CD4-positive, alpha-beta T cell (primary cell): ENCODE measurements at regions not wholly inside any gene's neighbourhood (a gene's known extent, or its start where the extent isn't known, plus 50 kb on each side); places are given as distances from the start of the nearest gene placed in this dataset.
A peak's percentile ranks its signal among the peaks of the same experiment; 100 is the strongest.

Source experiments
- ATAC-seq: fragments of 200-7000 bp; cut with Tn5 transposase; one replicate; pipeline ENCODE4 v1.10.0; 2022; ENCODE audit warnings: mild to moderate bottlenecking; ENCODE audit not compliant: poor library complexity
- CTCF ChIA-PET: fragments of 350-600 bp; sonication (Branson Sonifier 250); formaldehyde crosslinking; loops from one replicate; lab custom pipeline; 2021; ENCODE audit warnings: antibody characterized with exemption, inconsistent platforms; lab: Charles Lee
- POLR2A ChIA-PET: fragments of 350-600 bp; sonication (Branson Sonifier 250); formaldehyde crosslinking; loops from one replicate; lab custom pipeline; 2021; ENCODE audit warnings: antibody characterized with exemption, inconsistent platforms; lab: Charles Lee
- DNase-seq, 14 experiments: peaks; one replicate each; pipeline ENCODE4 v3.0.0-alpha.2; 2013 to 2020; ENCODE audit warnings: mixed read lengths in 2 of 14
- H3K27ac ChIP-seq, 2 donors: one replicate each; pipeline versions ENCODE4 v1.5.1 to v1.7.0; 2013; ENCODE audit warnings: low read length in 2 of 2, low read depth in 1 of 2, mild to moderate bottlenecking in 1 of 2
- H3K27me3 ChIP-seq, 2 experiments: 1 replicate in 1 of 2; 2 replicates in 1 of 2; pipeline versions ENCODE4 v1.6.1 to v1.7.0; 2013; ENCODE audit warnings: low read length in 2 of 2, control low read depth in 1 of 2, mild to moderate bottlenecking in 1 of 2, moderate library complexity in 1 of 2; ENCODE audit not compliant: insufficient read depth in 2 of 2, control insufficient read depth in 1 of 2
- H3K36me3 ChIP-seq: one replicate; pipeline ENCODE4 v1.6.1; 2013; ENCODE audit warnings: low read length, control low read depth; ENCODE audit not compliant: insufficient read depth
- H3K4me1 ChIP-seq: one replicate; pipeline ENCODE4 v1.6.1; 2013; ENCODE audit warnings: low read length, control low read depth; ENCODE audit not compliant: insufficient read depth
- H3K4me3 ChIP-seq: one replicate; pipeline ENCODE4 v1.5.1; 2013; ENCODE audit warnings: mild to moderate bottlenecking, low read length, moderate library complexity
- H3K9me3 ChIP-seq, 2 experiments: 1 replicate in 1 of 2; 2 replicates in 1 of 2; pipeline versions ENCODE4 v1.6.1 to v1.7.0; 2013; ENCODE audit warnings: low read length in 2 of 2, mild to moderate bottlenecking in 2 of 2, control low read depth in 1 of 2, moderate library complexity in 1 of 2; ENCODE audit not compliant: control insufficient read depth in 1 of 2, insufficient read depth in 1 of 2
- H3K27ac Mint-ChIP-seq: one replicate; pipeline ENCODE4 v1.8.0; 2020; ENCODE audit warnings: mixed read lengths
- H3K27me3 Mint-ChIP-seq: one replicate; pipeline ENCODE4 v1.8.0; 2021; ENCODE audit warnings: mixed read lengths
- H3K36me3 Mint-ChIP-seq: one replicate; pipeline ENCODE4 v1.8.0; 2021; ENCODE audit warnings: low read depth, mixed read lengths
- H3K4me1 Mint-ChIP-seq: one replicate; pipeline ENCODE4 v1.8.0; 2021; ENCODE audit warnings: low read depth, mixed read lengths
- H3K4me3 Mint-ChIP-seq: one replicate; pipeline ENCODE4 v1.8.0; 2020; ENCODE audit warnings: mild to moderate bottlenecking, mixed read lengths
- H3K9me3 Mint-ChIP-seq: one replicate; pipeline ENCODE4 v1.8.0; 2020; ENCODE audit warnings: mixed read lengths
- intact Hi-C, 2 experiments: fragments of 100-400 bp; cut with DNase I in 1 of 2; cut with micrococcal nuclease in 1 of 2; formaldehyde crosslinking; loops; one replicate each; pipeline versions ENCODE4 v1.15.1 to v1.9.0; 2023 to 2025; cut with DNase I, micrococcal nuclease
- TF ChIP-seq, protein P1 (sequence below): fragments of 200-600 bp; IDR thresholded peaks from one replicate; pipeline ENCODE4 v1.8.0; 2022; ENCODE audit warnings: antibody characterized with exemption, mild to moderate bottlenecking

DNA sequence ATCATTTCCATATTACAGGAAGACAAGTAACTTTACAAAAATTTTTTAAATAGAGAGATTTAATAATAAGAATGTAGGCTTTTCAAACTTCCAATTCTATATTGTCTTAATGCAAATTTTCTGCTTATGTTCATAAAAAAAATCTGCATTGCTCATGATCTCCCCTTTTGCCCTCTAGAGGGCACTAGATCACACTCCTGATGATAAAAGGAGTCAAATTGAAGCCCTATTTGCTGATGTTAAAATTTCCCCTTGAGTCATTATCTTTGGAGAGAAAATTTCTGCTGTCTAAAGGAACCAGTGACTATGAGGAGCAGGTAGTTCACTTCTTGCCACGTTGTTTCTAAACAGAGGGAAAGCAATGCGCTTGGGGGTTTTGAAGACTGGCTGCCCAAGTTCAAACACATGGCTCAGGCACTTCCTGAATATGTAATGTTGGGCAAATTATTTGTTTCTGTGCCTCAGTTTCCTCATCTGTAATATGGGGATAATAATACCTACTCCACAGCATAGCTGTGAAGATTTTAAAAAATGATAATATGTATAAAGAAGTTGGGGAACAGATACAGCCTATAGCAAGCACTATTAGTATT, 874.2 kb downstream of the TFAP2A start:
- Histone ChIP-seq H3K36me3 (no peaks in the 10 kb centered on the region), H3K27ac (no peak overlapping the region), H3K27me3 (no peaks in the 10 kb centered on the region), H3K9me3 (no peaks in the 10 kb centered on the region), H3K4me1 (no peaks in the 10 kb centered on the region), H3K4me3 (no peak overlapping the region)
- Mint-ChIP-seq H3K4me3 (no peak overlapping the region), H3K27me3 (peaks cover 6% of the 10 kb centered on the region), H3K9me3 (no peaks in the 10 kb centered on the region), H3K27ac (no peak overlapping the region), H3K4me1 (no peaks in the 10 kb centered on the region), H3K36me3 (no peaks in the 10 kb centered on the region)
- POLR2A ChIA-PET: no interaction called here
- DNase-seq: peak in 2 of 14 experiments; percentile 10 to 18
- intact Hi-C loops: loop anchor here (2.0 to 10.0 kb wide), 2 partner anchors 894 kb away; no protein-coding TSS in a partner anchor
- TF ChIP-seq, protein P1, sequence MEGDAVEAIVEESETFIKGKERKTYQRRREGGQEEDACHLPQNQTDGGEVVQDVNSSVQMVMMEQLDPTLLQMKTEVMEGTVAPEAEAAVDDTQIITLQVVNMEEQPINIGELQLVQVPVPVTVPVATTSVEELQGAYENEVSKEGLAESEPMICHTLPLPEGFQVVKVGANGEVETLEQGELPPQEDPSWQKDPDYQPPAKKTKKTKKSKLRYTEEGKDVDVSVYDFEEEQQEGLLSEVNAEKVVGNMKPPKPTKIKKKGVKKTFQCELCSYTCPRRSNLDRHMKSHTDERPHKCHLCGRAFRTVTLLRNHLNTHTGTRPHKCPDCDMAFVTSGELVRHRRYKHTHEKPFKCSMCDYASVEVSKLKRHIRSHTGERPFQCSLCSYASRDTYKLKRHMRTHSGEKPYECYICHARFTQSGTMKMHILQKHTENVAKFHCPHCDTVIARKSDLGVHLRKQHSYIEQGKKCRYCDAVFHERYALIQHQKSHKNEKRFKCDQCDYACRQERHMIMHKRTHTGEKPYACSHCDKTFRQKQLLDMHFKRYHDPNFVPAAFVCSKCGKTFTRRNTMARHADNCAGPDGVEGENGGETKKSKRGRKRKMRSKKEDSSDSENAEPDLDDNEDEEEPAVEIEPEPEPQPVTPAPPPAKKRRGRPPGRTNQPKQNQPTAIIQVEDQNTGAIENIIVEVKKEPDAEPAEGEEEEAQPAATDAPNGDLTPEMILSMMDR: peak; percentile 43
- CTCF ChIA-PET: no interaction called here
- ATAC-seq: no peak

DNA sequence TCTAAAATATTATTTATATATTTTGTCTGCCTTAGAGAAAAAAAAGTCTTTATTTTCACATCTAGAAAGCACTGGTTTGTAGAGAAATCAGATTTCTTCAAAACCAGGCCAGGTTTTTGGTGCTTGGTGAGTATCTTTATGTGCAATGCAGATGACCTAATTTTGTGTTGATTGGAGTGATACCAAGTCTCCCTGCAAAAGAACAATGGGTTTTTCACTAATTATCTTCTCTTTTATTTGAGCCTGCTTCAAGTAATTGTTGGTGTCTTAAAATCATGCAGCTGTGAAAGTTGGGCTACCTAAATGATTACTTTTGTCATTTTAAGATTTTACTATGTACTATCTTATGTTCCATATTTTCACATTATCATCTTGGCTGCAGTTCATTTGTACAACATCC, 874.7 kb downstream of the TFAP2A start:
- no peak overlapping the region for H3K4me3 Mint-ChIP-seq
- Histone ChIP-seq H3K4me1 (no peaks in the 10 kb centered on the region), H3K9me3 (no peaks in the 10 kb centered on the region), H3K4me3 (no peak overlapping the region), H3K27ac (no peak overlapping the region), H3K36me3 (no peaks in the 10 kb centered on the region), H3K27me3 (no peaks in the 10 kb centered on the region)
- TF ChIP-seq, protein P1: no peak
- no peaks in the 10 kb centered on the region for H3K36me3 Mint-ChIP-seq
- ATAC-seq (no peak), DNase-seq (no peak)
- H3K4me1 Mint-ChIP-seq: no peaks in the 10 kb centered on the region
- intact Hi-C loops: loop anchor here (2.0 to 10.0 kb wide), 2 partner anchors 895 kb away; no protein-coding TSS in a partner anchor
- no peaks in the 10 kb centered on the region for H3K9me3 Mint-ChIP-seq
- CTCF ChIA-PET: no interaction called here
- H3K27ac Mint-ChIP-seq: no peak overlapping the region
- H3K27me3 Mint-ChIP-seq: peaks cover 6% of the 10 kb centered on the region
- POLR2A ChIA-PET: no interaction called here

DNA sequence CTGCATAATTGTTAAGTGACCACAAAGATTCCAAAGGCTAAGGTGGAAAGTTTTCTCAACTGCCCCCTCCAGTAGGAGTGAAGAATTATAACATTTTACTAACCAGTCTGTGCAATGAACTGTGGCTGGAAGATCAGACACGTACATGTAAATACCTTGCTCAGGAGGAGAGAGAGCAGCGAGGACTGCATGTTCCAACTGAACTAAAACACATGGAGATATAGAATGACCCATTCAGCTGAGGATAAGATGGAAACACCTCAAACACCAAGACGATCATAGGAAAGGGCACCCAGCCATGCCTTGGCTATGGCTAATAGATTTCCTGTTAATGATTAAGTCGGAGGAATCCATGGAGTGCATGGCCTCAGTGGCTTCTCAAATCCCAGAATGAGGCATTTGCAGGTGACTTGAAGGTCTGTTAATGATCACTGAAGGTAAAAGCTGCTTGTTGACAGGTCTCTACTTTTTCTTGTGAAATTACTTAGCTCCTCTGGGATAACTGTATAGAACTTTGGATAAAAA, 875.6 kb downstream of the TFAP2A start:
- CTCF ChIA-PET: no interaction called here
- intact Hi-C loops: no loop called here
- Histone ChIP-seq H3K27ac (no peak overlapping the region), H3K27me3 (no peaks in the 10 kb centered on the region), H3K9me3 (no peaks in the 10 kb centered on the region), H3K4me3 (no peak overlapping the region), H3K4me1 (no peaks in the 10 kb centered on the region), H3K36me3 (no peaks in the 10 kb centered on the region)
- Mint-ChIP-seq H3K36me3 (no peaks in the 10 kb centered on the region), H3K27ac (no peak overlapping the region), H3K27me3 (peaks cover 7% of the 10 kb centered on the region), H3K4me1 (no peaks in the 10 kb centered on the region), H3K4me3 (no peak overlapping the region), H3K9me3 (no peaks in the 10 kb centered on the region)
- POLR2A ChIA-PET: no interaction called here
- ATAC-seq: no peak
- DNase-seq: no peak
- TF ChIP-seq, protein P1: no peak
